ENCODE measurements at regions not wholly inside any gene's neighbourhood (a gene's known extent, or its start where the extent isn't known, plus 50 kb on each side); places are given as distances from the start of the nearest gene placed in this dataset.
"Not testable (repeated sequence)": the region's sequence is repeated elsewhere in the genome, so short reads cannot be mapped to it uniquely, and the experiment has no call there.

- no peak for DNase-seq (ENCODE audit: low read depth)
- no peak for TF ChIP-seq CTCF (IDR thresholded peaks at IDR 0.05; ENCODE audit: low read depth, low read length, missing control alignments)
- in situ Hi-C loops (cut with HindIII; ENCODE audit: low sequenced_read_pairs) = no loop called here
- H3K4me3 ChIP-seq (ENCODE audit: low read depth, low read length) = no peak overlapping the region
Observed at GRCh38 chr6:113027780-113028179, 680.6 kb downstream of the RFPL4B start.

DNA sequence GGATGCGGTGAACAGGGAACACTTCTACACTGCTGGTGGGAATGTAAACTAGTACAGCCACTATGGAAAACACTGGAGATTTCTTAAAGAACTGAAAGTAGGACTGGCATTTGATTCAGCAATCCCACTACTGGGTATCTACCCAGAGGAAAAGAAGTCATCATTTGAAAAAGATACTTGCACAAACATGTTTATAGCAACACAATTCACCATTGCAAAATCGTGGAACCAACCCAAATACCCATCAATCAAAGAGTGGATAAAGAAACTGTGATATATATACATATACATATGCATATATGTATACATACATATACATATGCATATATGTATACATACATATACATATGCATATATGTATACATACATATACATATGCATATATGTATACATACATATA is 682.0 kb downstream of the RFPL4B start:
- DNase-seq (ENCODE audit: low read depth); H3K4me3 ChIP-seq (ENCODE audit: low read depth, low read length); in situ Hi-C loops (cut with HindIII; ENCODE audit: low sequenced_read_pairs): not testable (repeated sequence)

DNA sequence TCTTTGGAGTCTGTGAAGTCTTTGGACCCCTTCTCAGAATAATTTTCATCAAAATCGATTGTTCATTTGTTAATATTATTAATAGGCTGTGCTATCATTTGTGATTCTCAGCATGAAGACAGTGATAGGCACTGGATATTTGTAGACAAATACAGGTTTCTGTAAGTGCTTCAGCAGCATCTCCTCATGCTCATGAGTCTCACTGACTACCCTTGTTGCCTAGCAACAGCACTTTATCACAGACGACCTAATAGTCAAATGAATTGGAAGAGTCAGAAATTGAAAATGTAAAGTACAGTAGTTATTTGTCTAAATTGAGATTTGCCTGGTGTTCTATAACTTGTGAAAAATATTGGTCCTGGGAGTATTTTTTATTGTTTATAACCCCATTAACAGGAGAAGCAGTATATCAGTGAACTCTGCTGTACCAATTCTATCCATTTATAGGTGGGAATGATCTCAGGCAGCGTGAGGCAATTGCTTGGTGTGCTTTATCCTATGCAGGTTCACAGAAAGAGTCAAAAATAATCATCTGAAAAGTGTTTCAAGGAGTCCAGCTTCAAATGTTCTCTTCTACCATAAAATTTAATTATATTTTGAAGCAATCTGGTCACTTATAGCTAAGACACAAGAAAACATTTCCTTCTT is 684.6 kb downstream of the RFPL4B start:
- no peak overlapping the region for H3K4me3 ChIP-seq (ENCODE audit: low read depth, low read length)
- DNase-seq (ENCODE audit: low read depth) = no peak
- in situ Hi-C loops (cut with HindIII; ENCODE audit: low sequenced_read_pairs) = no loop called here

DNA sequence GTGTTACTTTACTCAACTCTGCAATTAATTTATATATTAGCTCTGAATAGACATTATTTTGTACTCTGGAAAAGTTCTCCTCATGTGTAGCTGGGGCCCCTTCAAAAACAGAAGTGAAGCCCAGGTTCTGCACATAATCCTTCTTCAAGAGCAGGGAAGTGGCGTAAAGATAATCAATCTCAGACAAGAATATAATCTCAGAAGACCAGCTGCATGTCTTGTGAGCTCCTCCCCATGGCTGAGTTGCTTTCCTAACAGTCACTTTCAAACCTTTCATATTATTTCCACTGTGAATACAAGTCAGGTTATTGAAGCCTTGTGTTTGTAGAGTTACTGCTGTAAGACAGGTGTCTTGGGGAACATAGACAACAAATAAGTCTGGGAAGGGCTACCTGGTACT is 691.9 kb downstream of the RFPL4B start:
- H3K4me3 ChIP-seq (ENCODE audit: low read depth, low read length) = no peak overlapping the region
- DNase-seq (ENCODE audit: low read depth) = no peak
- in situ Hi-C loops (cut with HindIII; ENCODE audit: low sequenced_read_pairs) = no loop called here
- no peak for TF ChIP-seq CTCF (IDR thresholded peaks at IDR 0.05; ENCODE audit: low read depth, low read length, missing control alignments)

More for the DNA sequence above, 684.6 kb downstream of the RFPL4B start:
- no peak for TF ChIP-seq CTCF (IDR thresholded peaks at IDR 0.05; ENCODE audit: low read depth, low read length, missing control alignments)

- in situ Hi-C loops (cut with HindIII; ENCODE audit: low sequenced_read_pairs) = no loop called here
- peak; percentile 15 for DNase-seq (ENCODE audit: low read depth)
- TF ChIP-seq CTCF (IDR thresholded peaks at IDR 0.05; ENCODE audit: low read depth, low read length, missing control alignments) = no peak
- H3K4me3 ChIP-seq (ENCODE audit: low read depth, low read length) = no peak overlapping the region
Observed at GRCh38 chr6:113047148-113047547, 700.0 kb downstream of the RFPL4B start.

DNA sequence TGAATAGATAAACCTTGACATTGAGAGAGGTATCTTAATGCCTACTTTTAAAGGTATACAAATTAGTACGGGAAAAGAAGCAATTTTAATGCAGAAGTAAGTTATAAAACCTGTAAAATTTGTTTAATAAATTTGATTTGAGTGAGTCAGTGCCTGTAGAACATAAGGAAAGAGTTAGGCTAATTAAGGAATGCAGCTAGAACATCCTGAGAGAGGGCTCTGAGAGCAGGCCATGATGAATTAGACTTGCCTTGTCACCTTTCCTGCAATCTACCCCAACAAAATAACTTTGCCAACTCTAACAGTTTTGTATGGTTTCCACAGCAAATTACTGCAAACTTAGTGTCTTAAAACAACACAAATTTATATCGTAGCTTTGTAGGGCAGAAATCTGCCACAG is 700.8 kb downstream of the RFPL4B start:
- no peak overlapping the region for H3K4me3 ChIP-seq (ENCODE audit: low read depth, low read length)
- in situ Hi-C loops (cut with HindIII; ENCODE audit: low sequenced_read_pairs) = no loop called here
- TF ChIP-seq CTCF (IDR thresholded peaks at IDR 0.05; ENCODE audit: low read depth, low read length, missing control alignments) = no peak
- no peak for DNase-seq (ENCODE audit: low read depth)

GRCh38 chr6:113048741-113049140 is 701.6 kb downstream of the RFPL4B start:
- in situ Hi-C loops (cut with HindIII; ENCODE audit: low sequenced_read_pairs) = no loop called here
- H3K4me3 ChIP-seq (ENCODE audit: low read depth, low read length) = no peak overlapping the region
- no peak for TF ChIP-seq CTCF (IDR thresholded peaks at IDR 0.05; ENCODE audit: low read depth, low read length, missing control alignments)
- no peak for DNase-seq (ENCODE audit: low read depth)

Measured in astrocyte of the cerebellum (primary cell).